Right cardiac atrium (tissue), 5 donors: ENCODE measurements at regions not wholly inside any gene's neighbourhood (a gene's known extent, or its start where the extent isn't known, plus 50 kb on each side); places are given as distances from the start of the nearest gene placed in this dataset.

Experiments used
- ATAC-seq, 2 donors: fragments of 200-7000 bp; cut with Tn5 transposase; one replicate each; pipeline versions ENCODE4 v1.8.0 to v1.9.1; 2020; ENCODE audit warnings: moderate library complexity in 2 of 2, mild to moderate bottlenecking in 1 of 2
- DNase-seq, 3 donors: peaks; one replicate each; pipeline ENCODE4 v3.0.0-alpha.2; 2020
- H3K27ac ChIP-seq: one replicate; pipeline ENCODE4 v1.5.1; 2013; ENCODE audit warnings: mild to moderate bottlenecking, low read length, control low read depth, moderate library complexity
- H3K27me3 ChIP-seq: one replicate; pipeline ENCODE4 v1.6.1; 2013; ENCODE audit not compliant: control insufficient read depth, insufficient read depth
- H3K4me1 ChIP-seq: one replicate; pipeline ENCODE4 v1.6.1; 2013; ENCODE audit warnings: low read length; ENCODE audit not compliant: control insufficient read depth, insufficient read depth
- H3K4me3 ChIP-seq: one replicate; pipeline ENCODE4 v1.5.1; 2013; ENCODE audit warnings: low read length, control low read depth
- H3K9me3 ChIP-seq: one replicate; pipeline ENCODE4 v1.6.1; 2013; ENCODE audit warnings: low read length; ENCODE audit not compliant: control insufficient read depth
- WGBS: extraction: QIAGEN DNeasy Blood & Tissue Kit; methylation state at CpG from one replicate; pipeline ENCODE4 v1.1.7; 2013; 5-methylcytosine and 5-hydroxymethylcytosine counted together
- intact Hi-C, 4 donors: fragments of 100-400 bp; cut with DNase I; formaldehyde crosslinking; loops; one replicate each; pipeline versions ENCODE4 v1.11.0 to v1.14.0; 2022 to 2023
- donor health status: healthy with polysubstance abuse.
- donor health status: DM: no; HTN: yes; CAD: no.
- donor health status: DM: no; HTN: no; CAD: no.
- donor health status: DM: no; HTN: yes; CAD: no; lungs with severe emphysema.
- donor health status: DM: yes; HTN: yes; CAD: no.

DNA sequence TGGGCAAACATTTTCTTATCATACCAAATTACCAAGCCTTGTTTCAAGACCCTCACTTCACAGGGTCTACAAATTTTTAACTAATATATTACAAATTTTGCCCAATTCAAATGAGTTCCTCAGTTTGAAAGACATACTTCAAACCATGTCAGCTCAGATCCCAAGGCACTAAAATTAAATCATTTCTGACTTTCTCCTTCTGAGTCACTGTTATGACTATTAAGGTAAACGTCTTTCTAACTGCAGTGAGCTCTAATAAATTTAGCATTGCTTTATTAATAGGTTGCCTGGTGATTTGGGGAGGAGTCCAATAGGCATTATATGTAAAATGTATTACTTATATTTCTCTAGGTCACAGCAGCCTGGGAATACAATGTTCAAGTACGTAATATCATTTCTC lies 158.2 kb upstream of the ARHGEF26 start:
- Histone ChIP-seq H3K4me1 (no peaks in the 10 kb centered on the region), H3K4me3 (no peak overlapping the region), H3K27ac (no peak overlapping the region), H3K9me3 (no peaks in the 10 kb centered on the region), H3K27me3 (no peaks in the 10 kb centered on the region)
- intact Hi-C loops = no loop called here
- WGBS = 33% methylated on average over 2 of the region's 2 CpGs
- no peak for DNase-seq
- ATAC-seq = no peak

DNA sequence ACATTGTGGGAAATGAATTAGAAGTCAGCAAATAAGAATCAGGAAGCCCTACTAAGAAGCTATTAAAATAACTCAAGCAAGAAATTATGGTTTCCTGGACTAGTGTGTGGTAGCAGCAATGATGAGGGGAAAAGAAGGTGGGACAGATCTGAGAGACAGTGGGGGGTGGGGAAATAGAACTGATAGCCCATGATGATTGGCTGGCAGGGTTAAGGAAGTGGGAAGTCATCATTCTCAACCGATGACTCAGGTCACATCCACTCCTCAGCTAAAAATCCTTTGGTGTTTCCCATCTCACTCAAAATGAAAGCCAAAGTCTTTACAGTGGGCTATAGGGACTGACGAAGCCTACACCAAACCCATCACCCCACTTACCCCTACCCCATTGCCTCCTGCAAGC lies 153.9 kb upstream of the ARHGEF26 start:
- Histone ChIP-seq H3K27me3 (no peaks in the 10 kb centered on the region), H3K4me3 (no peak overlapping the region), H3K9me3 (no peaks in the 10 kb centered on the region), H3K4me1 (no peaks in the 10 kb centered on the region), H3K27ac (no peak overlapping the region)
- 86% methylated on average over 2 of the region's 2 CpGs for WGBS
- DNase-seq = no peak
- intact Hi-C loops = no loop called here
- ATAC-seq = no peak

DNA sequence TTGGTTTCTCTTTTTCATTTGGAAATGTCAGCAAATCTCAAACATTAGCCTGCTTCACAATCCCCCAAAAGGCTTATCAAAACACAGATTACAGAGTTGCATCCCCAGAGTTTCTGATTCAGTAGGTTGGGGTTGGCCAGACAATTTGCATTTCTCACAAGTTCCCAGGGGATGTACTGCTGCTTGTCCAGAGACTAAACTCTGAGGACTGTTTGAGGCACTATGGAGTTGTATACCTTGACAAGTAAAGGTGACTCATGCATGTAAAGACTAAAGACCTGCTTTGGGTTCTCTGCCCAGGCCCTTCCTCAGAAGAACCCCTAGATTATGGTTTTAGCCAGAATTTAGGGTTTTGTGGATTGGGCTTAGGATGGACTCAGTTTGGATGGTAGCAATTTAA lies 151.1 kb upstream of the ARHGEF26 start:
- H3K4me1 ChIP-seq = no peaks in the 10 kb centered on the region
- H3K4me3 ChIP-seq = no peak overlapping the region
- DNase-seq (no peak), ATAC-seq (no peak)
- H3K27ac ChIP-seq = no peak overlapping the region
- H3K27me3 ChIP-seq = no peaks in the 10 kb centered on the region
- intact Hi-C loops = no loop called here
- no peaks in the 10 kb centered on the region for H3K9me3 ChIP-seq

DNA sequence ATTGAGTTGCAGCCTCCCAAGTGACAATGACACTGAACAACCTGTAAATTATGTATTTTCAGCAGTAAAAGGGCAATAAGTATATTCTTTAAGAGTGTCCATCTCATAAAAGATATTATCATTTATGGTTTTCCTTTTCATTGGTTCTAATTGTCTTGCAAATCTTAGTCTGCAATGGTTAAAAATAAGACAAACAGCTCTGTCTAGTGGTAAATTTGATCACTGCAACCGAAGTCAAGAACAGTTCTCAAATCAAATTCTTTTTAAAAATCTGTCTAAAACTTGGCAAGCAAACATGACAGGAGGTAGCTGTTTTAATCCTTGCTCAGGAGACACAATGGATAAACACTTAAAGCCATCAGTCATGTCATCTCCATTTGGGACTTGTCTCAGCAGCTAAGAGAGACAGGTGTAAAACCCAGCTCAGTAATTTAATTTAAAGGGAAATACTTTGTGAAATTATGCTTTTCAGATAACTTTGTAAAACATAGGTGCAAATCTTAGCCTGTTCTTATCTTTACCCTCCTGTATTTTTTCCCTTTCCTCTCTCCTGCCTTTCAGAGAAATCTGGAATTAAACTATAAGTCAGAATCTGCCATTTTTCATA lies 150.3 kb upstream of the ARHGEF26 start:
- intact Hi-C loops = no loop called here

DNA sequence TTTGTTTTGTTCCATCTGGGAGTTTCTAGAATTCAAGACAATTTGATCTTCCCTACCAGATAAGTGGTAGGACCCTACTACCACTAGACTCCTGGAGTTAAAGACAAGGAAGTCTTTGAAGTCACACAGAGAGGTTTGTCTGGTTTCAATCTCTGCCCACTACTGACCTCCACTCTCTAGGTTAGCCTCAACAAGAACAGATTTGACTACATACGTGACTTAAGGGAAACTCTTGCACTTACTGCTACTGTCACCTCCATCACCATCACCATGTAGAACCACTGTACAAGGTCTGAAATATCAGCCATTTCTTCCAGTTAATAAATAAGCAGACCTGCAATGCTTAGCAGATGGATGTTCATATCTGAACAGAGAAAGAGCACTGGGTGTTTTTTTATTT lies 148.3 kb upstream of the ARHGEF26 start:
- Histone ChIP-seq H3K9me3 (no peaks in the 10 kb centered on the region), H3K4me1 (no peaks in the 10 kb centered on the region), H3K27me3 (no peaks in the 10 kb centered on the region), H3K27ac (no peak overlapping the region), H3K4me3 (no peak overlapping the region)
- DNase-seq = no peak
- no peak for ATAC-seq
- WGBS = 77% methylated on average over 1 of the region's 1 CpG
- intact Hi-C loops = no loop called here

More for the DNA sequence above, 150.3 kb upstream of the ARHGEF26 start:
- Histone ChIP-seq H3K4me1 (no peaks in the 10 kb centered on the region), H3K27me3 (no peaks in the 10 kb centered on the region), H3K4me3 (no peak overlapping the region), H3K9me3 (no peaks in the 10 kb centered on the region), H3K27ac (no peak overlapping the region)
- no peak for DNase-seq
- ATAC-seq = no peak
- WGBS = 0% methylated on average over 1 of the region's 1 CpG

DNA sequence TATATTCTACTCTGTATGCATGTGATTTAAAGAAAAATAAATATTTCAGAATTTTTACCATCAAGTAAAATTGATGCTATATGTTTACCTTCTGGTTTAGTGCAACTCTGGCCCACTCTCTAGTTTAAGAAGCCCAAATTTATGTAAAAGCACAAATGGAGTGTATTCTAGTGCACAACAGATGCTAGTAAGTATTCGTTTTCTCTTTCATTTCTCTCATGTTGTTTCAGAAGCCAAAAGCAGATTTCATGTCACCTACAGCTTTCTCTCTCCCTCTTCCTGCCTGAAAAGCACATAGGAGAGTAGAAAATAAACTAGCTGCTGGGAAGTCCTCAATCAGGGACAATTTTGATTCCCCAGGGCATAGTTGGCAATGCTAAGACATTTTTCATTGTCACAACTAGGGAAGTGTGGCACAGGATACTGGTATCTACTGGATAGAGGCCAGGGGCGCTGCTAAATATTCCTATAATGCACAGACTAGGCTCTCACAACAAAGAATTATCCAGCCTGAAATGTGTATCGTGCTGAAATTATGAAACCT lies 147.4 kb upstream of the ARHGEF26 start:
- H3K4me1 ChIP-seq = no peaks in the 10 kb centered on the region
- H3K9me3 ChIP-seq = no peaks in the 10 kb centered on the region
- H3K27ac ChIP-seq = no peak overlapping the region
- ATAC-seq (no peak), DNase-seq (no peak)
- no peaks in the 10 kb centered on the region for H3K27me3 ChIP-seq
- 43% methylated on average over 3 of the region's 3 CpGs for WGBS
- intact Hi-C loops = no loop called here
- H3K4me3 ChIP-seq = no peak overlapping the region

DNA sequence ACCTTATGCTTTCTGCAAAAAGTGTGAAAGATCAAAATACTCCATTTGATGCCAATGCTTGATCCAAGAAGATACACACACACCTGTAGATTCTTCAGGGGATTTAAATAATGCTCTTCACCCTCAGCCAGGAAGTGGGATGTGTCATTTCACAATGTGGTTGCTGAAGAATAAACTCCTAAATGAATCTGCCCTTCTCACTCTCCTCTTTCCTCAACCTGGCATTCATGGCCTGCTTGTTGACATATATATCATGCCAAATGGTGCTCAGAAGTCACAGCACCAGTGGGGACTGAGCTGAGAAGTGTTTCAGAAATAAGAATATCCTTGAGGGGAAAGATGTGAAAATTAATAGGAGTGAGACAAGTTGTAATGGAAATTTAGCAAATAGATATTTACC lies 146.6 kb upstream of the ARHGEF26 start:
- Histone ChIP-seq H3K27ac (no peak overlapping the region), H3K4me1 (no peaks in the 10 kb centered on the region), H3K4me3 (no peak overlapping the region), H3K9me3 (no peaks in the 10 kb centered on the region), H3K27me3 (no peaks in the 10 kb centered on the region)
- no peak for ATAC-seq
- intact Hi-C loops = no loop called here
- DNase-seq = no peak

DNA sequence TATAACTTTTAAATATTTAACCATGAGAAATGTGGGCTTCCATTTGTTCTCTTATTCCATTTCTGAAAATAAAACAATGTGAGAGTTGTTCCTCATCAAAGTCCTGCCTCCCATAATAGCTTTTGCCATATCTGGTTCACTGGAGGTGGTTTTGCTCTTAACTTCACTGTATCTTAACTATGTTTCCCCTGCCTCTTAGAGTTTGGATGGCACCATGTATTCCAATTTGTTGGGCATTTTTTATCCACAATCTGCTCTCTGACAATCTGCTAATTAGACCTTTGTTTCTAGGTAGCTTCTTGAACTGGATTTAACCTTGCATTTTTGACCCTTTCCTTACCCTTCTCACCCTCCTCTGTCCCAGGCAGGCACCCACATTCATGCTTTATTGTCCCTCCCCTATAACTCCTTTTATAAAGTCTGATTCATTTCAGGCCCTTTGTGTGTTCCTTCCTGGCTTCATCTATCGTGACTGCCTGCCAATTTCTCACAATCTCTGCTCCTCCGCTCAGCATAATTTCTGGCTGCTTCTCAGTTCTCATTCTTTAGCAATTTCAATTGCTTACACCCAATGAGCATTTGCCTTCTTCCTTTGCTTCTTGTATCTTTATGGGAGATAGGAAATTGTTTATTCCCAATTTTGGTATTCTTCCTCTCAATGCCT lies 144.2 kb upstream of the ARHGEF26 start:
- ATAC-seq = peak; percentile 83 to 91
- no peak overlapping the region for H3K4me3 ChIP-seq
- H3K27me3 ChIP-seq = no peaks in the 10 kb centered on the region
- 19% methylated on average over 2 of the region's 2 CpGs for WGBS
- intact Hi-C loops = no loop called here
- H3K9me3 ChIP-seq = no peaks in the 10 kb centered on the region
- no peaks in the 10 kb centered on the region for H3K4me1 ChIP-seq
- DNase-seq = peak in 2 of 3 donors; percentile 38 to 57
- no peak overlapping the region for H3K27ac ChIP-seq

DNA sequence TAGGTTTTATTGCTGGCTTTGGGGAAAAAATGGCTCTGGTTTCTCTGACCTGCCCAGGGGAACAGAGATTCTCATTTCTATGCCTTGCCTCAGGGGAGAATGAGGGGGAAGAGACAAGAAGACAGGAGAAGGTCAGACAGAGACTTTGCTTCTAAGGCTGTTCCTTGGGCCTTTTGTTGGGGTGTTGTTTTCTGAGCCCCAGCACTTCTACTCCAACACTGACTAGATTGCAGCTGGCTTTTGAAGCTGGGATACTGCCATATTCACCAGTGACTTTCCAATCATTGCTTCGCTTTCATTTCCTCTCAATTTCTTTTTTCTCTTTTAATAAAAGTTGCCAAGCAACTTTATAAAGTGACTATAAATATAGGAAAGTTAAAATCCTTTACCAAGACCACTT lies 143.2 kb upstream of the ARHGEF26 start:
- intact Hi-C loops = no loop called here
- Histone ChIP-seq H3K4me1 (no peaks in the 10 kb centered on the region), H3K27ac (peak overlapping the region; percentile 19), H3K9me3 (no peaks in the 10 kb centered on the region), H3K27me3 (no peaks in the 10 kb centered on the region), H3K4me3 (no peak overlapping the region)
- ATAC-seq = peak in 1 of 2 donors; percentile 63
- no peak for DNase-seq
- 56% methylated on average over 1 of the region's 1 CpG for WGBS

DNA sequence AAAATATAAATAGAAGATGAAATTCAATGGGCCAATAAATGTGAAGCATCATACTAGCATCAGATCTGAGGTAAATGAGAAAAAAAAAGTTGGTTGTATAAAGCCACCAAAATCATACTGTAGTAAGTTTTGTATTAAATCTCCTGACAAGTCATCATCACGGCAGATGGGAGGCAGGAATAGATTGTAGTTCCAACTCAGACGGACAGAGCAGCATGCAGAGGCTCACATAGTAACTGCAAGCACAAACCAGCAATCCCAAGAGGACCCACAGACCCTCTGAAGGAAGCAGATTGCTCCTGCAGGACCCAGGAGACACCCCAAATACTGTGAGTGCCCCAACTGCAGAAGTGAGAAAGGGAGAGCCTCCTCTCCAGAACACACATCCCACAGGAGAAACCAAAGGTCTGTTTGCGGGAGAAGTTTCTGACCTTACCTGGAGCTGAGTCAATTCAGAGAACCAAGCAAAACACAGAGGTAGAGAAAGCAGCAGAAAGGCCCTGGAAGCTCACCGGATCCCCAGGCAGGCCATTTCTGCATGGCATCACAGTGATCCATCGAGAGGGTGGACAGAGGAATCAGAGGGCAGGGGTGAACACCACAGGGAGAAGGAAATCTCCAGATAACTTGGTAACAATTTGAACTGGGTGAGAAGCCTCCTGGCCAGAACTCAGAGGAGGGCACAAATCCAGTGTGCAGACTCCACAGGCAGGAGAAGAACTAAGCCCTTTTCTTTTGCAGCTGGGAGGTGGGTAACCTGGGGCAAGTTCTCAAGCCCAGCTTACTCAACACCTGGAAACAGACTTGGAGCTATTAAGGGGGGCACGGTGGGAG lies 141.6 kb upstream of the ARHGEF26 start:
- Histone ChIP-seq H3K27ac (no peak overlapping the region), H3K4me1 (no peaks in the 10 kb centered on the region), H3K27me3 (no peaks in the 10 kb centered on the region), H3K9me3 (no peaks in the 10 kb centered on the region), H3K4me3 (no peak overlapping the region)
- no peak for DNase-seq
- intact Hi-C loops = no loop called here
- WGBS = 76% methylated on average over 6 of the region's 6 CpGs
- ATAC-seq = no peak

DNA sequence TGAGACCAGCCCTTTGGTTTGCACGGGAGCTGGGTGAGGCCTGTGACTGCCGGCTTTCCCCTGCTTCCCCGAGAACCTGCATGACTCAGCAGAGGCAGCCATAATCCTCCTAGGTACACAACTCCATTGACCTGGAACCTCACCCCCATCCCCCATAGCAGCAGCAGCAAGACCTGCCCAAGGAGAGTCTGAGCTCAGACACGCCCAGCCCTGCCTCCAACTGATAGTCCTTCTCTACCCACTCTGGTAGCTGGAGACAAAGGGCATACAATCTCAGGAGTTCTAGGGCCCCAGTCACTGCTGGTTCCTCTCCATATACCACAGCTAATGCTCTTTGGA lies 141.0 kb upstream of the ARHGEF26 start:
- Histone ChIP-seq H3K27me3 (no peaks in the 10 kb centered on the region), H3K27ac (no peak overlapping the region), H3K4me3 (no peak overlapping the region), H3K4me1 (no peaks in the 10 kb centered on the region), H3K9me3 (no peaks in the 10 kb centered on the region)
- 86% methylated on average over 4 of the region's 4 CpGs for WGBS
- peak in 1 of 2 donors; percentile 24 for ATAC-seq
- intact Hi-C loops = no loop called here
- no peak for DNase-seq
